ENCODE measurements at regions not wholly inside any gene's neighbourhood (a gene's known extent, or its start where the extent isn't known, plus 50 kb on each side); places are given as distances from the start of the nearest gene placed in this dataset.

- Mint-ChIP-seq H3K9me3 (no peaks in the 10 kb centered on the region), H3K36me3 (no peaks in the 10 kb centered on the region), H3K27ac (no peak overlapping the region), H3K4me3 (no peak overlapping the region), H3K27me3 (ENCODE audit: low read depth) (no peaks in the 10 kb centered on the region), H3K4me1 (no peaks in the 10 kb centered on the region)
- ATAC-seq = no peak
- POLR2A ChIA-PET = no interaction called here
- TF ChIP-seq ZNF121 (CRISPR knock-in tag; IDR thresholded peaks at IDR 0.05) (no peak), ZNF281 (CRISPR knock-in tag; IDR thresholded peaks at IDR 0.05) (no peak), OVOL2 (CRISPR knock-in tag; IDR thresholded peaks at IDR 0.05; ENCODE audit: borderline replicate concordance) (no peak), ATF6 (CRISPR knock-in tag; IDR thresholded peaks at IDR 0.05) (no peak), MXD4 (CRISPR knock-in tag; IDR thresholded peaks at IDR 0.05; ENCODE audit: borderline replicate concordance) (no peak), ZMAT4 (CRISPR knock-in tag; IDR thresholded peaks at IDR 0.05) (no peak), TP53 (CRISPR knock-in tag; IDR thresholded peaks at IDR 0.05) (no peak), IRF2 (CRISPR knock-in tag; IDR thresholded peaks at IDR 0.05; ENCODE audit: borderline replicate concordance, low read depth) (no peak), E2F4 (CRISPR knock-in tag; IDR thresholded peaks at IDR 0.05; ENCODE audit: borderline replicate concordance, low read depth) (no peak), ETV6 (CRISPR knock-in tag; IDR thresholded peaks at IDR 0.05) (no peak), MLX (CRISPR knock-in tag; IDR thresholded peaks at IDR 0.05) (no peak), FOXP4 (CRISPR knock-in tag; IDR thresholded peaks at IDR 0.05) (no peak), NFE2L1 (CRISPR knock-in tag; IDR thresholded peaks at IDR 0.05) (no peak), ZNF671 (CRISPR knock-in tag; IDR thresholded peaks at IDR 0.05) (no peak), ZNF232 (CRISPR knock-in tag; IDR thresholded peaks at IDR 0.05) (no peak), ZNF138 (CRISPR knock-in tag; conservative IDR thresholded peaks at IDR 0.05) (no peak), EMX1 (CRISPR knock-in tag; IDR thresholded peaks at IDR 0.05) (no peak)
- CTCF ChIA-PET = no interaction called here
- no peak for DNase-seq (ENCODE audit: low spot score)
These were observed 423.8 kb downstream of the KLF5 start for GRCh38 chr13:73482556-73482955.

- H3K4me3 Mint-ChIP-seq = no peak overlapping the region
- H3K27ac Mint-ChIP-seq = no peak overlapping the region
- POLR2A ChIA-PET = no interaction called here
- CTCF ChIA-PET = no interaction called here
- H3K9me3 Mint-ChIP-seq = no peaks in the 10 kb centered on the region
- H3K4me1 Mint-ChIP-seq = no peaks in the 10 kb centered on the region
- DNase-seq (ENCODE audit: low spot score) = no peak
- no peak for ATAC-seq
- H3K27me3 Mint-ChIP-seq (ENCODE audit: low read depth) = no peaks in the 10 kb centered on the region
- H3K36me3 Mint-ChIP-seq = no peaks in the 10 kb centered on the region
- no peak for TF ChIP-seq EMX1 (CRISPR knock-in tag; IDR thresholded peaks at IDR 0.05)
- no peak for TF ChIP-seq ETV6 (CRISPR knock-in tag; IDR thresholded peaks at IDR 0.05)
- TF ChIP-seq ZNF532 (CRISPR knock-in tag; IDR thresholded peaks at IDR 0.05; ENCODE audit: borderline replicate concordance) = no peak
- no peak for TF ChIP-seq ZNF425 (CRISPR knock-in tag; conservative IDR thresholded peaks at IDR 0.05)
These were observed 423.2 kb downstream of the KLF5 start for GRCh38 chr13:73481886-73482445.

Data from WTC11 (cell line).